ENCODE measurements at regions not wholly inside any gene's neighbourhood (a gene's known extent, or its start where the extent isn't known, plus 50 kb on each side); places are given as distances from the start of the nearest gene placed in this dataset.
A peak's percentile ranks its signal among the peaks of the same experiment; 100 is the strongest.
"Not testable (repeated sequence)": the region's sequence is repeated elsewhere in the genome, so short reads cannot be mapped to it uniquely, and the experiment has no call there.

DNA sequence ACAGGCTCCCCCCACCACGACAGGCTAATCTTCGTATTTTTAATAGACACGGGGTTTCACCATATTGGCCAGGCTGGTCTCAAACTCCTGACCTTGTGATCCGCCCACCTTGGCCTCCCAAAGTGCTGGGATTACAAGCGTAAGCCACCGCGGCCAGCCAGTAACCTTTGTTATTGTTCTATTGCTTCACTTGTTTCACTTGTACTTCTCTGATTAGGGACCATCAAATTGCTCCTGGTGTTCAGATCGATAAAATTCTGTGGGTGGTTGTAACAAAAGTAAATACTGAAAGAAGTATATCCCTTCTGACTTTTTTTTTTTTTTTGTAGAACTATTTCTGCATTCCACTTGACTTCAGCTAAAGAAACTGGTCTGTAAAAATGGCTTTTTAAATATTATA, 445.5 kb upstream of the CDH10 start:
- no peak overlapping the region for H3K9ac ChIP-seq
- no peaks in the 10 kb centered on the region for H3K9me2 ChIP-seq
- no peaks in the 10 kb centered on the region for H4K20me1 ChIP-seq (ENCODE audit: insufficient read depth)
- no peaks in the 10 kb centered on the region for H3K36me3 ChIP-seq (replicated peaks in 1 of 2; ENCODE audit: control insufficient read depth in 1 of 2, insufficient read depth in 2 of 2, low read length in 1 of 2)
- H3K79me2 ChIP-seq (ENCODE audit: insufficient read depth): no peaks in the 10 kb centered on the region
- H3K27ac ChIP-seq (ENCODE audit: low read depth in 2 of 2, low read length in 1 of 2): no peak overlapping the region
- no peaks in the 10 kb centered on the region for H3F3A ChIP-seq (replicated peaks; ENCODE audit: insufficient read depth)
- H3K4me2 ChIP-seq: no peak overlapping the region; the same call in 1 of the 2 replicates
- DNase-seq: no peak
- H3K4me1 ChIP-seq (ENCODE audit: control insufficient read depth in 1 of 2, insufficient read depth in 2 of 2, low read depth in 1 of 2, low read length in 1 of 2): no peaks in the 10 kb centered on the region
- CTCF ChIA-PET: no interaction called here
- TF ChIP-seq GATA2 (CRISPR knock-in tag; IDR thresholded peaks at IDR 0.05) (no peak), SMC3 (IDR thresholded peaks at IDR 0.05; ENCODE audit: low read depth, low read length) (no peak), RXRA (IDR thresholded peaks at IDR 0.05; ENCODE audit: borderline replicate concordance, low read depth) (no peak)
- H3K9me3 ChIP-seq: no peaks in the 10 kb centered on the region
- 20% methylated on average over 8 of the region's 8 CpGs for WGBS (ENCODE audit: low lambda C conversion rate)
- no peaks in the 10 kb centered on the region for H3K27me3 ChIP-seq (ENCODE audit: insufficient read depth)
- H3K4me3 ChIP-seq (ENCODE audit: low read depth in 2 of 2, low read length in 1 of 2): no peak overlapping the region
- POLR2A ChIA-PET: no interaction called here
- H2AFZ ChIP-seq (ENCODE audit: low read depth): no peak overlapping the region

DNA sequence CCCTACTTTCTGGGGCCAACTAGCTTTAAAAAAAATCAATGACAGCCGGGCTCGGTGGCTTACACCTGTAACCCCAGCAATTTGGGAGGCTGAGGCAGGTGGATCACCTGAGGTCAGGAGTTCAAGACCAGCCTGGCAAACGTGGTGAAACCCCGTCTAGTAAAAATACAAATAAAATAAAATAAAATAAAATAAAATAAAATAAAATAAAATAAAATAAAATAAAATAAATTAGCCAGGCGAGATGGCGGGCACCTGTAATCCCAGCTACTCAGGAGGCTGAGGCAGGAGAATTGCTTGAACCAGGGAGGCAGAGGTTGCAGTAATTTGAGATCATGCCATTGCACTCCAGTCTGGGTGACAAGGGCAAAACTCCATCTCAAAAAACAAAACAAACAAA, 443.9 kb upstream of the CDH10 start:
- H3K9ac ChIP-seq; H3K79me2 ChIP-seq (ENCODE audit: insufficient read depth); H3K27ac ChIP-seq (ENCODE audit: low read depth in 2 of 2, low read length in 1 of 2); H3K4me3 ChIP-seq (ENCODE audit: low read depth in 2 of 2, low read length in 1 of 2); CTCF ChIA-PET; H3F3A ChIP-seq (replicated peaks; ENCODE audit: insufficient read depth); H3K9me2 ChIP-seq; H3K27me3 ChIP-seq (ENCODE audit: insufficient read depth); H2AFZ ChIP-seq (ENCODE audit: low read depth); H3K36me3 ChIP-seq (replicated peaks in 1 of 2; ENCODE audit: control insufficient read depth in 1 of 2, insufficient read depth in 2 of 2, low read length in 1 of 2); DNase-seq; H3K9me3 ChIP-seq; H4K20me1 ChIP-seq (ENCODE audit: insufficient read depth); H3K4me1 ChIP-seq (ENCODE audit: control insufficient read depth in 1 of 2, insufficient read depth in 2 of 2, low read depth in 1 of 2, low read length in 1 of 2); H3K4me2 ChIP-seq; POLR2A ChIA-PET: not testable (repeated sequence)
- WGBS (ENCODE audit: low lambda C conversion rate): 7% methylated on average over 6 of the region's 6 CpGs

DNA sequence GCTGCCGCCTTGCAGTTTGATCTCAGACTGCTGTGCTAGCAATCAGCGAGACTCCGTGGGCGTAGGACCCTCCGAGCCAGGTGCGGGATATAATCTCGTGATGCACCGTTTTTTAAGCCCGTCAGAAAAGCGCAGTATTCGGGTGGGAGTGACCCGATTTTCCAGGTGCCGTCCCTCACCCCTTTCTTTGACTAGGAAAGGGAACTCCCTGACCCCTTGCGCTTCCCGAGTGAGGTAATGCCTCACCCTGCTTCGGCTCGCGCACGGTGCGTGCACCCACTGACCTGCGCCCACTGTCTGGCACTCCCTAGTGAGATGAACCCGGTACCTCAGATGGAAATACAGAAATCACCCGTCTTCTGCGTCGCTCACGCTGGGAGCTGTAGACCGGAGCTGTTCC, 438.5 kb upstream of the CDH10 start:
- 4% methylated on average over 5 of the region's 27 CpGs for WGBS (ENCODE audit: low lambda C conversion rate)
- Histone ChIP-seq H2AFZ (ENCODE audit: low read depth) (0 out of 2 replicates have a peak overlapping the region, but pooled peaks have one; percentile 78), H3K4me2 (peak overlapping the region; percentile 59), H3K4me3 (ENCODE audit: low read depth in 2 of 2, low read length in 1 of 2) (peak overlapping the region; percentile 26 to 54; a peak in 3 of 4 replicates)
- H3K27me3 ChIP-seq (ENCODE audit: insufficient read depth); POLR2A ChIA-PET; H3K36me3 ChIP-seq (replicated peaks in 1 of 2; ENCODE audit: control insufficient read depth in 1 of 2, insufficient read depth in 2 of 2, low read length in 1 of 2); H3K9me3 ChIP-seq; DNase-seq; H4K20me1 ChIP-seq (ENCODE audit: insufficient read depth); H3K27ac ChIP-seq (ENCODE audit: low read depth in 2 of 2, low read length in 1 of 2); H3K9me2 ChIP-seq; CTCF ChIA-PET; H3F3A ChIP-seq (replicated peaks; ENCODE audit: insufficient read depth); H3K79me2 ChIP-seq (ENCODE audit: insufficient read depth); H3K4me1 ChIP-seq (ENCODE audit: control insufficient read depth in 1 of 2, insufficient read depth in 2 of 2, low read depth in 1 of 2, low read length in 1 of 2); H3K9ac ChIP-seq: not testable (repeated sequence)

DNA sequence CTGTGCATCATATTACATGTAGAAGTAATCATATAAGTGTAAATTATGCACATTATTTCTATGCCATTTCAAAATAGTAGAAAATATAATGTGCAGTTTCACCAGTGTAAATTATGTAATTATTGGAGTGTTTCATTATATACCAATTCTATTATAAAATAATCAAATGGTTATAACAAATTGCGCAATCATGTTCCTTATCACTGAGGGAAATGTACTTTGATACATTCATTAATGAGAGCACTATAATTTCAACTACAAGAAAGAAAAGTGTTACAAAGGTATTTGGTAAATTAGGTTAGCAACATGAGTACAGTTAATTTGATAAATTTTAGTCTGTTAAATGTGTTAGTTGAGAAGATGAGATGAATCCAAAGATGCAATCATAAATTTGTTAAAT, 421.5 kb upstream of the CDH10 start:
- H3K4me1 ChIP-seq (ENCODE audit: control insufficient read depth in 1 of 2, insufficient read depth in 2 of 2, low read depth in 1 of 2, low read length in 1 of 2): no peaks in the 10 kb centered on the region
- H2AFZ ChIP-seq (ENCODE audit: low read depth): no peak overlapping the region
- no peaks in the 10 kb centered on the region for H3K27me3 ChIP-seq (ENCODE audit: insufficient read depth)
- no peaks in the 10 kb centered on the region for H3K79me2 ChIP-seq (ENCODE audit: insufficient read depth)
- DNase-seq: no peak
- no peaks in the 10 kb centered on the region for H3F3A ChIP-seq (replicated peaks; ENCODE audit: insufficient read depth)
- no peak overlapping the region for H3K4me2 ChIP-seq
- H4K20me1 ChIP-seq (ENCODE audit: insufficient read depth): no peaks in the 10 kb centered on the region
- H3K27ac ChIP-seq (ENCODE audit: low read depth in 2 of 2, low read length in 1 of 2): no peak overlapping the region
- WGBS (ENCODE audit: low lambda C conversion rate): 28% methylated on average over 1 of the region's 1 CpG
- CTCF ChIA-PET: no interaction called here
- no peaks in the 10 kb centered on the region for H3K9me2 ChIP-seq
- H3K36me3 ChIP-seq (replicated peaks in 1 of 2; ENCODE audit: control insufficient read depth in 1 of 2, insufficient read depth in 2 of 2, low read length in 1 of 2): no peaks in the 10 kb centered on the region
- POLR2A ChIA-PET: no interaction called here
- H3K9ac ChIP-seq: no peak overlapping the region
- H3K4me3 ChIP-seq (ENCODE audit: low read depth in 2 of 2, low read length in 1 of 2): no peak overlapping the region
- no peaks in the 10 kb centered on the region for H3K9me3 ChIP-seq
- TF ChIP-seq FOXM1 (IDR thresholded peaks at IDR 0.05; ENCODE audit: low read depth) (no peak), GATA2 (CRISPR knock-in tag; IDR thresholded peaks at IDR 0.05) (no peak), POLR2AphosphoS5 (IDR thresholded peaks at IDR 0.05; ENCODE audit: low read depth, low read length) (no peak), CHD2 (IDR thresholded peaks at IDR 0.05; ENCODE audit: low read length, partially characterized antibody) (no peak), ELF1 (IDR thresholded peaks at IDR 0.05) (no peak), SMC3 (IDR thresholded peaks at IDR 0.05; ENCODE audit: low read depth, low read length) (no peak), RCOR1 (IDR thresholded peaks at IDR 0.05; ENCODE audit: low read length) (no peak), EP300 (IDR thresholded peaks at IDR 0.05; ENCODE audit: borderline replicate concordance in 1 of 2, low read depth in 1 of 2, low read length in 1 of 2) (no peak), SIN3A (IDR thresholded peaks at IDR 0.05; ENCODE audit: borderline replicate concordance, low read depth, low read length) (no peak), TCF12 (IDR thresholded peaks at IDR 0.05) (no peak), TEAD4 (IDR thresholded peaks at IDR 0.05; ENCODE audit: borderline replicate concordance, insufficient read depth) (no peak), RFX5 (IDR thresholded peaks at IDR 0.05; ENCODE audit: low read length) (no peak), YY1 (IDR thresholded peaks at IDR 0.05; ENCODE audit: low read depth) (no peak), TAF1 (IDR thresholded peaks at IDR 0.05; ENCODE audit: borderline replicate concordance, low read depth, low read length) (no peak)
- TF ChIP-seq, protein P1, sequence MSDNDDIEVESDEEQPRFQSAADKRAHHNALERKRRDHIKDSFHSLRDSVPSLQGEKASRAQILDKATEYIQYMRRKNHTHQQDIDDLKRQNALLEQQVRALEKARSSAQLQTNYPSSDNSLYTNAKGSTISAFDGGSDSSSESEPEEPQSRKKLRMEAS (IDR thresholded peaks at IDR 0.05; ENCODE audit: low read depth): no peak
- TF ChIP-seq, protein P2, sequence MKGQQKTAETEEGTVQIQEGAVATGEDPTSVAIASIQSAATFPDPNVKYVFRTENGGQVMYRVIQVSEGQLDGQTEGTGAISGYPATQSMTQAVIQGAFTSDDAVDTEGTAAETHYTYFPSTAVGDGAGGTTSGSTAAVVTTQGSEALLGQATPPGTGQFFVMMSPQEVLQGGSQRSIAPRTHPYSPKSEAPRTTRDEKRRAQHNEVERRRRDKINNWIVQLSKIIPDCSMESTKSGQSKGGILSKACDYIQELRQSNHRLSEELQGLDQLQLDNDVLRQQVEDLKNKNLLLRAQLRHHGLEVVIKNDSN (IDR thresholded peaks at IDR 0.05; ENCODE audit: borderline replicate concordance, low read depth): no peak
- TF ChIP-seq, protein P3, sequence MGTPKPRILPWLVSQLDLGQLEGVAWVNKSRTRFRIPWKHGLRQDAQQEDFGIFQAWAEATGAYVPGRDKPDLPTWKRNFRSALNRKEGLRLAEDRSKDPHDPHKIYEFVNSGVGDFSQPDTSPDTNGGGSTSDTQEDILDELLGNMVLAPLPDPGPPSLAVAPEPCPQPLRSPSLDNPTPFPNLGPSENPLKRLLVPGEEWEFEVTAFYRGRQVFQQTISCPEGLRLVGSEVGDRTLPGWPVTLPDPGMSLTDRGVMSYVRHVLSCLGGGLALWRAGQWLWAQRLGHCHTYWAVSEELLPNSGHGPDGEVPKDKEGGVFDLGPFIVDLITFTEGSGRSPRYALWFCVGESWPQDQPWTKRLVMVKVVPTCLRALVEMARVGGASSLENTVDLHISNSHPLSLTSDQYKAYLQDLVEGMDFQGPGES (IDR thresholded peaks at IDR 0.05; ENCODE audit: low read depth, low read length): no peak

Data from SK-N-SH (cell line).